ENCODE measurements at regions not wholly inside any gene's neighbourhood (a gene's known extent, or its start where the extent isn't known, plus 50 kb on each side); places are given as distances from the start of the nearest gene placed in this dataset.
"Not testable (repeated sequence)": the region's sequence is repeated elsewhere in the genome, so short reads cannot be mapped to it uniquely, and the experiment has no call there.

DNA sequence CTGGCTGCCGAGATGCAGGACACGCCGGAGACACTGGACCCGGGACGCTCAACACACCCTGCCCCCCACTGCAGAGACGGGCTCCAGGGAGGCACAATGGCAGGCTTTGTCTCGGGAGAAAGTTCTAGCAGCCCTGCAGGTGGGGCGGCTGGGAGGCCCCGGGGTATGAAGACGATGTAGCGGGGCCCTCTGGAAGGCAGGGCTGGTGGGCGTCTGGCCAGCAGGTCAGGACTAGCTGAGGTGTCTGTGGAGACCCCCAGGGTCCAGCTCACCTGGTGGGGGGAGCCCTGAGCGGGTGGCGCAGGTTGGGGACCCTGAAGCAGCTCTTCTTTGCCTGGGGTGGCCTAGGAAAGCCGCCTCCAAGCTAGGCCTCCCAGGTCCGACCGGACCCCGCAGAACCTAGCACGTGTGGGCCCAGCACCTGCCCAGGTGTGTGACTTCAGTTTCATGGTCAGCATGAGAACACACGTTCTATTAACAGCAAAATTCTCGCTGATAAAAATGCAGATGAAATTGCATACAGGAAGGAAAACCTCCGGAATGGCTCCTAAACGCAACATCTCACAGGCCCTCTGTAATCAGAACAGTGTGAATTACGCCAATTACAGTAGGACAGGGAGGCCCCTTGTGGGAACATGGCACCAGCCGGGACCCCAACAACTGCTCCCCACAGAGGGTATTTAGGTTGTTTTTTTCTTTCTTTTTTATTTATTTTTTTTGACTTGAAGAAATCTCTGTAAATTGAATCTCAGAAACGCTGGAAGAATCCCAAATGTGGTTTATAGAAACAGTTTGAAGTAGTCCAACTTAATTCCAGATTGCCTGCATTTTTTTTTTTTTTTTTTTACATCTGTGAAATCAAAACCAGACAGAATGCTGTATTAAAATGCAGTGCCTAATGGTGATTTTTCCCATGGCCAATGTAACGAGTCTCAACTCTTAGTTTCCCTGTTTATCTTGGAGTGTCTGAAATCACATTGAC lies 195.6 kb upstream of the ZNF469 start:
- H3K9me3 Mint-ChIP-seq (ENCODE audit: unreplicated experiment); H3K27ac Mint-ChIP-seq (ENCODE audit: low read depth, unreplicated experiment); BruUV-seq (replicated peaks); DNase-seq (ENCODE audit: unreplicated experiment); POLR2A ChIA-PET; H3K4me1 Mint-ChIP-seq (ENCODE audit: insufficient read depth, unreplicated experiment); H3K36me3 Mint-ChIP-seq (ENCODE audit: insufficient read depth, unreplicated experiment); CTCF ChIA-PET; H3K4me3 Mint-ChIP-seq (ENCODE audit: unreplicated experiment); intact Hi-C loops (cut with micrococcal nuclease): not testable (repeated sequence)
- H3K27me3 Mint-ChIP-seq (ENCODE audit: insufficient read depth, unreplicated experiment) = peaks cover 13% of the 10 kb centered on the region

DNA sequence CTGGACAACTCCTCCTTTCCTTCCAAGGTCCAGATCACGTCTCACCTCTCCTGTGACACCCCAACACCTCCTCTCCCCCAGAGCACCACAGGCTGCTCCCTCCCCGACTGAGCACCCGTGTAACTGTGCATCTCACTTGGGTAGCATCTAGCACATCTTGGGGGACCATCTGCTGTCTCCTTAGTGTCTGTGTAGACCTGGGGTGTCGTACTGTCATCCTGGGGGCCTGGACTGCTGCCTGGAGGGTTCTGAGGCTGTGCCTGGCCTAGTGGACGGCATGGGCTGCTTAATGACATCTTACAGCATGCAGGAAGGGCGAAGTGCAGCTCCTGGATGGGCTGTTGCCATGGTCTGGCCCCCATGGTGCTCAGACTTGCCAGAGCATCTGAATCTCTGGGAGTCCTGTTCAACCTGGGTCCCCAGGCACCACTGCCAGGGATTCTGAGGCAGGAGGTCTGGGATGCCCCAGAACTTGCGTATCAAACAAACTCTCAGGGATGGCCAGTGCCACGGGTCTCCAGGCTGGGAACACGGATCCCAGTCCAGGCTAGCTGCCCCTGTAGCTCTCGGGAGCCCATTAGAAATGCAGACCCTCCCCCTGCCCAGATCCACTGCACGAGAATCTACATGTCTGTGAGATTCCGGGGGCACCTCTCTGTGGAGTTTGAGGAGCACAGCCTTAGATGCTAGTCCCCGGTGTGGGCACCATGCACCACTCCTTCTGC lies 194.4 kb upstream of the ZNF469 start:
- H3K27ac Mint-ChIP-seq (ENCODE audit: low read depth, unreplicated experiment); POLR2A ChIA-PET; CTCF ChIA-PET; H3K4me3 Mint-ChIP-seq (ENCODE audit: unreplicated experiment); H3K9me3 Mint-ChIP-seq (ENCODE audit: unreplicated experiment); H3K36me3 Mint-ChIP-seq (ENCODE audit: insufficient read depth, unreplicated experiment); DNase-seq (ENCODE audit: unreplicated experiment); BruUV-seq (replicated peaks); intact Hi-C loops (cut with micrococcal nuclease); H3K4me1 Mint-ChIP-seq (ENCODE audit: insufficient read depth, unreplicated experiment): not testable (repeated sequence)
- H3K27me3 Mint-ChIP-seq (ENCODE audit: insufficient read depth, unreplicated experiment) = peaks cover 13% of the 10 kb centered on the region

DNA sequence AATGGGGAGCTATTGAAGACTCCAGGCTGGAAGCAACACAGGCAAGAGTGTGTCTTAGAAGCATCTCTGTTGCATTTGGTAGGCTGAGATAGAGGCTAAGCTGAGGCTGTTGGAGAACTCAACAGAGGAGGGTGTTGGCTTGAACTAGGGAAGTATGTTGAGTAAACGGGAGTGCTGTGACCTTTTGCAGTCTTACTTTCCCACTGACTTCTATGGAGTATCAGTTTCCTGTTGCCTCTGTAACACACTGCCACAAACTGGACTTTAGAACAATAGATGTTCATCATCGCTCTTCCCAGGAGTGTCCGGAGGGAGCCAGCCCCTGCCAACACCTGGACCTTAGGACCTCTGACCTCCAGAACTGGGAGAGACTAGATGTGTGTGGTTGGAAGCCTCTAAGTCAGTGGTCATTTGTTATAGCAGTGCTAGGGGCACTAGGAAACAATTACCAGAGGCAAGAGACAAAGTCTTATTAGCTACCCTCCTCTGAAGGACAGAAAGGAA lies 192.1 kb upstream of the ZNF469 start:
- not testable (repeated sequence) for H3K4me1 Mint-ChIP-seq (ENCODE audit: insufficient read depth, unreplicated experiment); H3K36me3 Mint-ChIP-seq (ENCODE audit: insufficient read depth, unreplicated experiment); H3K4me3 Mint-ChIP-seq (ENCODE audit: unreplicated experiment)

GRCh38 chr16:88191168-88191567 lies 191.6 kb upstream of the ZNF469 start:
- intact Hi-C loops (cut with micrococcal nuclease); H3K27ac Mint-ChIP-seq (ENCODE audit: low read depth, unreplicated experiment); DNase-seq (ENCODE audit: unreplicated experiment); POLR2A ChIA-PET; H3K36me3 Mint-ChIP-seq (ENCODE audit: insufficient read depth, unreplicated experiment); H3K4me1 Mint-ChIP-seq (ENCODE audit: insufficient read depth, unreplicated experiment); BruUV-seq (replicated peaks); H3K9me3 Mint-ChIP-seq (ENCODE audit: unreplicated experiment); H3K4me3 Mint-ChIP-seq (ENCODE audit: unreplicated experiment): not testable (repeated sequence)
- CTCF ChIA-PET = interaction anchor here (0.6 kb wide), 1 partner anchor 298 kb away, joined by 3 read pairs; no protein-coding TSS in a partner anchor
- peaks cover 13% of the 10 kb centered on the region for H3K27me3 Mint-ChIP-seq (ENCODE audit: insufficient read depth, unreplicated experiment)

More for the DNA sequence above, 192.1 kb upstream of the ZNF469 start:
- BruUV-seq (replicated peaks); H3K9me3 Mint-ChIP-seq (ENCODE audit: unreplicated experiment); DNase-seq (ENCODE audit: unreplicated experiment); CTCF ChIA-PET; H3K27ac Mint-ChIP-seq (ENCODE audit: low read depth, unreplicated experiment); intact Hi-C loops (cut with micrococcal nuclease); POLR2A ChIA-PET: not testable (repeated sequence)
- H3K27me3 Mint-ChIP-seq (ENCODE audit: insufficient read depth, unreplicated experiment) = peaks cover 13% of the 10 kb centered on the region

DNA sequence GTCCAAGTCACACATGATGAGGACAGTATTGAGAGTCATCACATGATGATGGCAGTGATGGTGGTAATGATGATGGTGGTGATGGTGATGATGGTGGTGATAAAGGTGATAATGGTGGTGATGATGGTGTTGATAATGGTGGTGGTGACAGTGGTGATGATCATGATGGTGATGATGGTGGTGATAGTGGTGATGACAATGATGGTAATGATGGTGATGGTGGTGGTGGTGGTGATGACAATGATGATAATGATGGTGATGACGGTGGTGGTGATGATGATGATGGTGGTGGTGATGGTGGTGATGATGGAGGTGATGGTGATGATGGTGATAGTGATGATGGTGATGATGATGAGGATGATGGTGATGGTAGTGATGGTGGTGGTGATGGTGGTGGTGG lies 190.2 kb upstream of the ZNF469 start:
- intact Hi-C loops (cut with micrococcal nuclease) = no loop called here
- H3K36me3 Mint-ChIP-seq (ENCODE audit: insufficient read depth, unreplicated experiment) = no peaks in the 10 kb centered on the region
- POLR2A ChIA-PET = no interaction called here

More for the DNA sequence above, 190.2 kb upstream of the ZNF469 start:
- TF ChIP-seq, protein P1, sequence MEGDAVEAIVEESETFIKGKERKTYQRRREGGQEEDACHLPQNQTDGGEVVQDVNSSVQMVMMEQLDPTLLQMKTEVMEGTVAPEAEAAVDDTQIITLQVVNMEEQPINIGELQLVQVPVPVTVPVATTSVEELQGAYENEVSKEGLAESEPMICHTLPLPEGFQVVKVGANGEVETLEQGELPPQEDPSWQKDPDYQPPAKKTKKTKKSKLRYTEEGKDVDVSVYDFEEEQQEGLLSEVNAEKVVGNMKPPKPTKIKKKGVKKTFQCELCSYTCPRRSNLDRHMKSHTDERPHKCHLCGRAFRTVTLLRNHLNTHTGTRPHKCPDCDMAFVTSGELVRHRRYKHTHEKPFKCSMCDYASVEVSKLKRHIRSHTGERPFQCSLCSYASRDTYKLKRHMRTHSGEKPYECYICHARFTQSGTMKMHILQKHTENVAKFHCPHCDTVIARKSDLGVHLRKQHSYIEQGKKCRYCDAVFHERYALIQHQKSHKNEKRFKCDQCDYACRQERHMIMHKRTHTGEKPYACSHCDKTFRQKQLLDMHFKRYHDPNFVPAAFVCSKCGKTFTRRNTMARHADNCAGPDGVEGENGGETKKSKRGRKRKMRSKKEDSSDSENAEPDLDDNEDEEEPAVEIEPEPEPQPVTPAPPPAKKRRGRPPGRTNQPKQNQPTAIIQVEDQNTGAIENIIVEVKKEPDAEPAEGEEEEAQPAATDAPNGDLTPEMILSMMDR (IDR thresholded peaks at IDR 0.05; ENCODE audit: unreplicated experiment) = no peak
- Mint-ChIP-seq H3K4me1 (ENCODE audit: insufficient read depth, unreplicated experiment) (no peaks in the 10 kb centered on the region), H3K27ac (ENCODE audit: low read depth, unreplicated experiment) (no peak overlapping the region), H3K27me3 (ENCODE audit: insufficient read depth, unreplicated experiment) (peaks cover 13% of the 10 kb centered on the region), H3K4me3 (ENCODE audit: unreplicated experiment) (no peak overlapping the region), H3K9me3 (ENCODE audit: unreplicated experiment) (peaks cover 10% of the 10 kb centered on the region)
- CTCF ChIA-PET = no interaction called here
- DNase-seq (ENCODE audit: unreplicated experiment) = no peak
- BruUV-seq (replicated peaks) = no TSS peak

Data from MCF 10A (cell line).